ENCODE measurements at regions not wholly inside any gene's neighbourhood (a gene's known extent, or its start where the extent isn't known, plus 50 kb on each side); places are given as distances from the start of the nearest gene placed in this dataset.
A peak's percentile ranks its signal among the peaks of the same experiment; 100 is the strongest.

DNA sequence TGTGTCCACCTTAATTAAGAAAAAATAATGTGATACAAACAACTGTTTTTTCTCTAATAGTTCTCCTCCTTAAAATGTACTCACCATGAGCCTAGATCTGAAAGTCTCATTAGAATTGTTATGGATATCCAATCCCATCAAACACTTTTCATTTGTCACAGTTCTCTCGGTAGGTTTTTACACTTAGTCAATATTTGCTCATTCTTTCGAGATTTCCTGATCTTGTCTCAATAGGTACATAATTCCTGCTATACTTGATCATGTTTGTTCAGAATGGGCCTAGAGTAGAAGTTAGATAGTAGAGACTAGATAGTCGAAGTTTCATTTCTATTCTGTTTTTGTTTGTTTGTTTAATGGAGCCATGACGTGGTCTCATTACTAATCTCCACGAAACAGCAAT, 2005.7 kb downstream of the NCAM2 start:
- DNase-seq (ENCODE audit: missing footprints): no peak
- intact Hi-C loops (cut with DNase I): no loop called here
- no peak for ATAC-seq

DNA sequence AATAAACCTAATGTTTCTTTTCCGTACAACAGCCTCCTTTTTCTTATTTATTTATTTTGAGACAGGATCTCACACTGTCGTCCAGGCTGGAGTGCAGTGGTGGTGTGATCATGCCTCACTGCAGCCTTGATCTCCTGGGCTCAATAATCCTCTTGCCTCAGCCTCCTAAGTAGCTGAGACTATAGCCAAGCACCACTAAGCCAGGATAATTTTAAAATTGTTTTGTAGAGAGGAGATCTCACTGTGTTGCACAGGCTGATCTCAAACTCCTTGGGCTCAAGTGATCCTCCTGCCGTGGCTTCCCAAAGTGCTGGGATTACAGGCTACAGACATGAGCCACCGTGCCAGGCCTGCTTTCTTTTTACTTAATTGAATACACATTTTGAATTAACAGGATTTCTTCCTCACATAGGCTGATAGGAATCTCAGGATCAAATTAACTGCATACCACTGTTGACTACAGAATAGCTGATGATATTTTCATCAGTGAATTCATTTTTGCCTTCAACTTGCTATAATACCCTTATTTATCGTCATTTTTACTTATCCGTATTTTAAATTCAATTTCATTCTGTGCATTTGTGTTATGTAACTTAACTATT, 2010.5 kb downstream of the NCAM2 start:
- DNase-seq (ENCODE audit: missing footprints) (no peak), ATAC-seq (no peak)
- intact Hi-C loops (cut with DNase I): no loop called here

DNA sequence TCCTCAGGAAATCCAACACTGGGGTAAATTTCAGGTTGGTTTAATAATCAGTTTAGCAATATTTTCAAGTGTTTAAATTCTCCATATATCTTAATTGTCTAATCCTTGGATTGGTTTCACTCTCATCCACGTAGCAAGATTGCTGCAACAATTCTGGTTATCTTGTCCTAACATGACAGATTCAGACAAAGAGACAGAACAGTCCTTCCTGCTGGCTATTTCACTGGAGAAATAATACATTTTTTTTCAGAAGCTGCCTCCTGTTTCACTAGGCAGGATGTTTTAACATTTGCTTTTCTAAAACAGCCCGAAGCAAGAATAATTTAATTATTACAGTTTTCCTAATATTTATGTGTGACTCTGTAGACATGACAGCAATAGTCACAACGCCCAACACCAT, 2011.2 kb downstream of the NCAM2 start:
- DNase-seq (ENCODE audit: missing footprints): no peak
- no peak for ATAC-seq
- intact Hi-C loops (cut with DNase I): no loop called here

DNA sequence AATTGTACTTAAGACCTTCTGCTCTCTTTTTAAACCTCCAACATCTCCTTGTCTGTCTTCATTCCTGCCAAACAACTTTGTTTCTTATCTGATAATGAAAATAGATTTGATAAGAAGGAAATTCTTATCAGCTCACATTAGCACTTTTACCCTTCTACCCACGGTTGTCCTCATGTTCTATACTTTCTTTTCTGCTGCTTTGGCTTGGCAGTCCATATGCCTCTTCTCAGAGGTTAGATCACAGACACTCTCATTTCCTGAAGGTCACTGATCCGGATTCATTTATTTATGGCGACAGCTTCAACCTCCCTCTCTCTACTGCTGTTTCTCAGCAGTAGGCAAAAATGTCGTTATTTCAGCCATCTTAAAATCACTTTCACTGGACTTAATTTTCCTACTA, 2015.8 kb downstream of the NCAM2 start:
- intact Hi-C loops (cut with DNase I): no loop called here
- ATAC-seq (no peak), DNase-seq (ENCODE audit: missing footprints) (no peak)

DNA sequence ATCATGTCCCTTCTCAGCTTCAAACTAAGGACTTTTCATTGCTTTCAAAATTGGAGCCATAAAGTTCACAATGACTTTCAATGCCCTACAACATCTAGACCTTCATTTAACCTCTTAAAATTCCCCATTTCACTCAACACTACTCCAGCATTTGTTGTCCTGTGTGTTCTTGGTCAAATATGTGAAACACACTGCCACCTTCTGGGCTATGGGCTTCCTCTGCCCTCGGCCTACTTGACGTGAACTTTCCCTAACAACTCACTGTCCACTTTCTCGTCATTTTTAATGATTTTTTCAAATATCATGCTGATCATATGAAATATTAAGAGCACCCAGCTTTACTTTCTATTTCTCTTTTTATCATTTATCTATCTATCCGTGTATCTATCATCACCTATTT, 2018.4 kb downstream of the NCAM2 start:
- intact Hi-C loops (cut with DNase I): no loop called here
- DNase-seq (ENCODE audit: missing footprints): no peak
- no peak for ATAC-seq

DNA sequence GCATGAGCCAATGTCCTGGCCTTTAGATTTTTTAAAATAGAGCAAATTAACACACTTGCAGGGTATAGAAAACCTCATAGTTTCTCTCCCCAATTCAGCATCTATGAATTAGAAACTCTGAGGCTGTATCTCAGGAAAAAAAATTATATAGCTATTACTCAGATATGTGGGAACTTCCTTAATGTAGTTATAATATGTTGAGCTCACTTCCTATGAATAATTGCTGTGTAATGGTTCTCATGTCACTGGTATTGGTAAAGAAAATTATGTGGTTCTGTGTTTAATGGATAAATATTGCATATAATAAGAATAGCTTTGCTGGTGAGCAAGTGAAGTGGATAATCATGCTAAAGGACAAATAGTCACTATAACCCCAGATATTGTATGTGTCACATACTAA, 2019.8 kb downstream of the NCAM2 start:
- ATAC-seq (no peak), DNase-seq (ENCODE audit: missing footprints) (no peak)
- intact Hi-C loops (cut with DNase I): no loop called here

DNA sequence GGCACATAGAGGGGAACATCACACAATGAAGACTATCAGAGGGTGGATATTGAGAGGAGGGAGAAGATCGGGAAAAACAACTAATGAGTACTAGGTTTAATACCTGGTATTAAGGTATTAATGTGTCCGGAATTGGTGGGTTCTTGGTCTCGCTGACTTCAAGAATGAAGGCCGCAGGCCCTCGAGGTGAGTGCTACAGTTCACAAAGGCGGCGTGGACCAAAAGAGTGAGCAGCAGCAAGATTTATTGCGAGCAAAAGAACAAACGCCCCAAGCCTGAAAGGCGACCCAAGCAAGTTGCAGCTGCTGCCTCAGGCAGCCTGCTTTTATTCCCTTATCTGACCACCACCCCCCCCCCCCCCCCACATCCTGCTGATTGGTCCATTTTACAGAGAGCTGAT, 2022.8 kb downstream of the NCAM2 start:
- DNase-seq (ENCODE audit: missing footprints): no peak
- ATAC-seq: no peak
- intact Hi-C loops (cut with DNase I): no loop called here

DNA sequence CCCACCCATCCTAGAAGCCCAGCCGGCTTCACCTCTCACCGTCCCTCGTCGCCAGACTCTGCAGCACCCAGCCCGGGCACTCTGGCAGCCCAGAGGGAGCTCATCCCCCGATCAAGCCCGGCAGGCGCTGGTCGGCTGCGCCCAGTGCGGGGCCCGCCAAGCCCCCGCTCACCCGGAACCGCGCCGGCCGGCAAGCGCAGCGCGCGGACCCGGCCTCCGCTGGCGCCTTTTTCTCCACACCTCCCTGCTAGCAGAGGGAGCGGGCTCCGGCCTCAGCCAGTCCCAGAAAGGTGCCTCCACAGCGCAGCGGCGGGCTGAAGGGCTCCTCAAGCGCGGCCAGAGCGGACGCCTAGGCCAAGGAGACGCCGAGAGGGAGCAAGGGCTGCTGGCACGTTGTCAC, 2023.3 kb downstream of the NCAM2 start:
- DNase-seq (ENCODE audit: missing footprints) (peak; percentile 45), ATAC-seq (no peak)
- intact Hi-C loops (cut with DNase I): no loop called here

DNA sequence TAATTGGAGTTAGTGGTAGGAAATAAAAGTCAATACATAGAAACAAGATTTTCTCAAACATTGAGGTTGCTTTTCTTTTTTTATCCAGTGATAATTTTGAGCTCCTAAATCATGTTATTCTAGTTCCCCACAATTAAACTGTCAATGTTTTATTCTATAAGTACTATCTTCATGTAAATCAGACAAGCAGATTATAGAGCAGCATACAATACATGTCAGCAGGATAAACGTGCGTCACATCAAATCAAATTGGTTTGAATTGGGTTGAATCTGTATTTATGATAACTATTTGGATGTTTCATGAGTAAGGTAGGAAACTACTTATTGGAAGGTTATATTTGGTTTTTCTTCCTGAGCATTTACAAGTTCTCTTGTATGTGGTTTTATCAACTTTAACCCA, 2028.7 kb downstream of the NCAM2 start:
- DNase-seq (ENCODE audit: missing footprints): no peak
- intact Hi-C loops (cut with DNase I): no loop called here
- no peak for ATAC-seq

DNA sequence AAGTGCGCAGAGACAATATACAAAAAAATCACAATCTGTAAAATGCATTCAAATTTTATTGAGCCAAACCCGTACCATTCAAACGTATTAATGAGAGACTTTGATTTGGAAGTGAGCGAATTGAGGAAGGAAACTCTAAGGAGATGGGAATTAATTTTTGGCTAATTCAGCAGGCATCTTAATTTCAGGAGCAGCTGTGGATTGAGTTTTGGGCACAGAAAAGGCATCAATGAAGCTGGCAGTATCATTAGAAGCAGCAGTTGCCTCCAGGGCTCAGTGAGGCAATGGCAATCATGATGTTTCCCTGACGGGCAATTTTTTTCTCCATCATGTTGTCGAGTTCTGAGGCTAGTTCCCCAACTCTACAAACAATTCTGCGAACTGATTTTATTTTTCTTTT, 2041.6 kb downstream of the NCAM2 start:
- DNase-seq (ENCODE audit: missing footprints): no peak
- ATAC-seq: no peak
- intact Hi-C loops (cut with DNase I): no loop called here

DNA sequence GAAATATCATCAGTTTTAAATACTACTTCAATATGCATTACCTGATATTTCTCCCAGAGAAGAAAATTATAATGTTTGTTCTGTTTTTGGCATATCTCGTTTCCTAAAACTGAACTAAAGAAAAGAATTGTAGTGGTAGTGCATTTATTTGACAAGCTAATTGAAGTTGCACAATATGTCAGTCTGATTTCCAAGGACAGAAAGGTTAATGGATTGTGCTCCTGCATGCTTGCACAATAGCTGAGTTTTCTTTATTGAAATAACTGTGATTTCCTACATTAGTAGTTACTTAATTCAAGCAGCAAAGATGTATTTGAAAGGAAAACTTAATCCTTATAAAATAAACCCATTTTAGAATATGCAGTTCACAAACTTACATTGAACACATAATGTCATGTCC, 2047.7 kb downstream of the NCAM2 start:
- intact Hi-C loops (cut with DNase I): no loop called here
- DNase-seq (ENCODE audit: missing footprints): no peak
- ATAC-seq: no peak

DNA sequence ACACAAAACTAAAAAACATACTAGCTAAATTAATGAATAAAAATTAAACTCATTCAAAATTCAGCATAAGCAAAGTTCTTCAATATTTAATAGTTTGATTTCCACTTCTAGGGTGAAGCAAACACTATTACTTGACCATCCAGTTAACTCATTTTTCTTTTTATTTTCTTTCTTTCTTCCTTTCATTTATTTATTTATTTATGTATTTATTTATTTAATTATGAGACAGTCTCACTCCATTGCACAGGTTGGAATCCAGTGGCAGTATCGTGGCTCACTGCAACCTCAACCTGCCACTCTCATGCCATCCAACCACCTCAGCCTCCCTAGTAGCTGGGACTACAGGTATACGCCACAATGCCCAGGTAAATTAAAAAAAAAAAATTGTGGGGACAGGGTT, 2069.5 kb downstream of the NCAM2 start:
- intact Hi-C loops (cut with DNase I): no loop called here
- no peak for ATAC-seq
- no peak for DNase-seq (ENCODE audit: missing footprints)

DNA sequence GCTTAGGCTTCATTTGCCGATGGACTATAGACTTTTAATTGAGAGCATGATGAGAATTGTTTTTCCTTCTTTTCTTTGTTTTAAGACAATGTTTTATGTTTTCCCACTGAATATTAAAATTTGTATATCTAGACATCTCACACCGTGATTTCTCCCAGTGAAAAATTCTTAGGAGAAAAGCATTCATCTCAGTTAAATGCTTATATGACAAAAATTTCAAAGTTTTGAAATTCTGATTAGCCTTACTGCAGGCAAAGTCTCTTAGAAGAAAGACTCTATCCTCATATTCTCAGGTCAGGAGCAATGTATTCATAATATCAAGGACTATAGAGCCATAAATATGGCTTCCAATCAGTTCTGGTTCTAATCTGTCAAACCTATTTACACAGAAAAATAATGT, 2085.0 kb downstream of the NCAM2 start:
- DNase-seq (ENCODE audit: missing footprints): no peak
- ATAC-seq: no peak
- intact Hi-C loops (cut with DNase I): no loop called here

DNA sequence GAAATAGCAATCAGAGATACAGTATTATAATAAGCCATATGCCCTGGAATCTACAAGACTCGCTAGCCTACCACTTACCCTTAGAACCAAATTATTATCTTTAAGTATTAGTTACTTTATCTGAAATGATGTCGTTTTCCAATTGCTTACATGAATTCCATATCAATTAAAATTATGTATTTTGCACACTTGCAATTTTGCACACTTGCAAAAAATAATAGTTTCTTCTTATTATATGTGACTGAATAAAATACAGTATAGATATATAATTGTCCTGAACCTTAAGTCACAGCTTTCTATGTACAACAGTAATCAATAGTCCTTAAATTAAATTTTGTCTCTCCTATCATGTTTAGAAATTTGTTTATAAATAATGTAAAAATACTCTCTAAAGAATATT, 2095.1 kb downstream of the NCAM2 start:
- intact Hi-C loops (cut with DNase I): no loop called here
- no peak for DNase-seq (ENCODE audit: missing footprints)
- no peak for ATAC-seq

DNA sequence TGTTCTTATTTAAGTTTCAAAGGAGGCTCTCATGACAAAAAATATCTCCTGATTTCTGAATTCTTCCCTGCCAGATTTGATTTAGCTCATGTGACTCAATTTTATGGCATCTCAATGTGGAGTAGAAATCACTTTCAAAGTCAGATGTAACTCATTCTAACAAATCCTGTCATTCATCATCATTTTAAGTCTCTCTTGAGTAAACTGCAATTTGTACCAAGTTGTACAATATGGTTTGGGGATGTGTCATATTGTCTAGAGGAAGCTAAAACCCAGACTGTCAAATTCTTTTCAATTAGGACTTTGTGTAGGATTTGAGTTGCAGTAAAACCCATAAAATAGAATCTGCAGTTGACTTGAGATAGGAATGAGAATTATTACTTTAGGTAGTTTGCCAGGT, 2101.0 kb downstream of the NCAM2 start:
- ATAC-seq (no peak), DNase-seq (ENCODE audit: missing footprints) (no peak)
- intact Hi-C loops (cut with DNase I): no loop called here

DNA sequence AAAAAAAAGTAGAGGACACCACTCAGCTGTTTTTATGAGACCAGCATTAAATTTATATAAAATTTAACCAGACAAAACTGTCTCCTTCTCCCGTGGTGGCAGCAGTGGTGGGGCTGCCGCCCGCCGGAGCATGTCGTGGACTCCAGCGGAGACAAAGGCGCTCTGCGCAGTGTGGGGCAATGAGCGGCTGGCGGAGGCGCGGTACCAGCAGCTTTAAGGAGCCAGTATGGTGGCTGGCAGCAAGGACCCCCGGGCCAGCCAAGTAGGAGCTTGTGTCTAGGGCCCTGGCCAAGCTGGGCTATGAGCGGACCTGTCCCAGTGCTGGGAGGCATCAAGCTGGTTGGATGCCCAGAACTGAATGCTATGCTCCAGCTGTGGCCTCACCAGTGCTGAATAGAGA, 2102.9 kb downstream of the NCAM2 start:
- intact Hi-C loops (cut with DNase I): no loop called here
- ATAC-seq (no peak), DNase-seq (ENCODE audit: missing footprints) (no peak)

DNA sequence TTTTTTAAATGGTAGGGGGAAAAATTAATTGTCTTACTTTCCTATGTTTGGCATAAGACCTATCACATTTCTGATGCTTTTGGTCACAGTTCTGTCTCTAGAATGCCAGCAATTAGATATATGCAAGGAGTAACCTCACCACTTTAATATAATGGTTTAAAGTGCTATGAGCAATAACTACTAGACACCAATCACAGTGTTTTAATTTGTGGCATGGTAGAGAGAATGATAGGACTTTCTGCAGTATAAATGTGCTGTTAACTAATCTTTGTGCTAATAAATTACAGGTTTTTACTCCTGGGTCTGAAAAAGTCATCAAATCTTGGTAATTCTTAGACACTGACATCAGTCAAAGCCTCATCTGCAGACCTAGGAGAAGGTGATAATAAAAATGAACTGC, 2110.3 kb downstream of the NCAM2 start:
- ATAC-seq: no peak
- no peak for DNase-seq (ENCODE audit: missing footprints)
- intact Hi-C loops (cut with DNase I): no loop called here

DNA sequence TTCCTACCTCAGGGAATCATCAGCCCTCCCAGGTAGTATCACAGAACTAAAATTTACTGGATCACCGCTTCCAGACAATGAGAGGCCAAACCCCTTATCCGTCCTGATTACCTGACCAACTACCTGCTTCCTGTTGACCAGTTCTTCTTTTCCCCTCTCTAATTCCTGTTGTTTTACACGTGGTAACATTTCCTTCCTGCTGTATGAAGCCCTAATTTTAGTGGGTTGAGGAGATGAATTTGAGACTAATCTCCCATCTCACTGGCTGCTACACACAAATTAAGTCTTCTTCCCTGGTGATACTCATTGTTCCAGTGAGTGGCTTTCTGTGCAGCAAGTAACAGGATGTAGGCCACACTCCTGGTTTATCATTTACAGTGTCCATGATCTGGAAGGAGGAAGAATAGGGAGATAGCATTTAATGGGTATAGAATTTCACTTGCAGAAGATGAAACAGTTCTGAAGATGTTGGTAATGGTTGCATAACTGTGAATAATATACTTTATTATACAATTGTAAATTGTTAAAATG, 2112.9 kb downstream of the NCAM2 start:
- no peak for DNase-seq (ENCODE audit: missing footprints)
- ATAC-seq: no peak

DNA sequence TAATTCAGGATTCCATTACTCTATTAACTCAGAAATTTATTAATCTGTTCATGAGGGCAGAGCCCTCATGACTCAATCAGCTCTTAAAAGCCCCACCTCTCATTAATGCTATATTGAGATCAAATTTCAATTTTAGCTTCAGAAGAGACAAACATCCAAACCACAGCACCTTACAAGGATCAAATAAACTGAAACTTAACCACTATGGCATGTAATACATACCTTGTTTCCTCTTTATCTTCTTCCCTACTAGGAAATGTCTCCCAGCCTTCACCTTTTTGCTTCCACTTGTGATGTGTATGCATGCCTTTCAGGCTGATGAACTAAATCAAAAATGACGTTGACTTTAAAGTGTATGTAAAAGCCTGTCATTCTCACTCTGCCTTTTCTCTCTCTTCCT, 2121.3 kb downstream of the NCAM2 start:
- intact Hi-C loops (cut with DNase I): no loop called here
- ATAC-seq: no peak
- no peak for DNase-seq (ENCODE audit: missing footprints)

More for the DNA sequence above, 2112.9 kb downstream of the NCAM2 start:
- intact Hi-C loops (cut with DNase I): no loop called here

DNA sequence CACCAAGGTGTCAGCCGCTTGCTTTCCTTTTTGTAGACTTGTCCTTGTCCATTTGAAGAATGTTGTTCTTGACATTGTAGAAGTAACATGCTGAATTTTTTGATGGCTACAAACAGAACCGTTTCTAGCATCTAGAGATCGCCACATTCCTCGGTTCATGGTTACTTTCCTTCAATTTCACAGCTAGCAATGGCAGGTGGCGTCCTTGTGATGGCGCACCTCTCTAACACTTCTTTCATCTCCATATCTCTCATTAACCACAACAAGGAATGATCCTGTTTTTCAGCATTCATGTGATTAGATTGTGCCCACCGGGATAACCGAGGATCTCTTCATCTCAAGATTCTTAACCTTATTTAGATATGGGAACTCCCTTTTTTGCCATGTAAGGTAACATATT, 2129.8 kb downstream of the NCAM2 start:
- no peak for ATAC-seq
- no peak for DNase-seq (ENCODE audit: missing footprints)
- intact Hi-C loops (cut with DNase I): no loop called here

DNA sequence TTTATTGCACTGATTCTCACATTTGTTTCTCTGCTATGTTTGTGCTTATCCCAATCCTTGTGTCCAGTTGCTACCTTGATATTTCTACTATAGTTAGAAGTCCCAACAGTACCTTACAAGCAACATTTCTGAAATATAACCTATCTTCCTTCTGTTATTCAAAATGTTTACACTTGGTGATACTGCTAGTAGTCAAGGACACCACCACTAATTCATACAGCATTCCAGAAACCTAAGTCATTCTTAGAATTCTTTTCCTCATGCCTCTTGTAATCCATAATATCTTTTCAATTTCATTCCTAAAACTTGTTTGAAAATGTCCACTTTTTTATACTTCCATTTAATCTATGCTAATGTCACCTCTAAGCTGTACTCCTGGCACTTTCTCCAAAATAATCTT, 2132.1 kb downstream of the NCAM2 start:
- DNase-seq (ENCODE audit: missing footprints) (no peak), ATAC-seq (no peak)
- intact Hi-C loops (cut with DNase I): no loop called here
